ENCODE measurements at regions not wholly inside any gene's neighbourhood (a gene's known extent, or its start where the extent isn't known, plus 50 kb on each side); places are given as distances from the start of the nearest gene placed in this dataset.

- TF ChIP-seq, protein P1, sequence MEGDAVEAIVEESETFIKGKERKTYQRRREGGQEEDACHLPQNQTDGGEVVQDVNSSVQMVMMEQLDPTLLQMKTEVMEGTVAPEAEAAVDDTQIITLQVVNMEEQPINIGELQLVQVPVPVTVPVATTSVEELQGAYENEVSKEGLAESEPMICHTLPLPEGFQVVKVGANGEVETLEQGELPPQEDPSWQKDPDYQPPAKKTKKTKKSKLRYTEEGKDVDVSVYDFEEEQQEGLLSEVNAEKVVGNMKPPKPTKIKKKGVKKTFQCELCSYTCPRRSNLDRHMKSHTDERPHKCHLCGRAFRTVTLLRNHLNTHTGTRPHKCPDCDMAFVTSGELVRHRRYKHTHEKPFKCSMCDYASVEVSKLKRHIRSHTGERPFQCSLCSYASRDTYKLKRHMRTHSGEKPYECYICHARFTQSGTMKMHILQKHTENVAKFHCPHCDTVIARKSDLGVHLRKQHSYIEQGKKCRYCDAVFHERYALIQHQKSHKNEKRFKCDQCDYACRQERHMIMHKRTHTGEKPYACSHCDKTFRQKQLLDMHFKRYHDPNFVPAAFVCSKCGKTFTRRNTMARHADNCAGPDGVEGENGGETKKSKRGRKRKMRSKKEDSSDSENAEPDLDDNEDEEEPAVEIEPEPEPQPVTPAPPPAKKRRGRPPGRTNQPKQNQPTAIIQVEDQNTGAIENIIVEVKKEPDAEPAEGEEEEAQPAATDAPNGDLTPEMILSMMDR (IDR thresholded peaks at IDR 0.05): no peak
- no peak for TF ChIP-seq POLR2A (IDR thresholded peaks at IDR 0.05)
These were observed 131.0 kb upstream of the LMO4 start for GRCh38 chr1:87197641-87198040.
